ENCODE measurements at regions not wholly inside any gene's neighbourhood (a gene's known extent, or its start where the extent isn't known, plus 50 kb on each side); places are given as distances from the start of the nearest gene placed in this dataset.

- TF ChIP-seq, protein P1, sequence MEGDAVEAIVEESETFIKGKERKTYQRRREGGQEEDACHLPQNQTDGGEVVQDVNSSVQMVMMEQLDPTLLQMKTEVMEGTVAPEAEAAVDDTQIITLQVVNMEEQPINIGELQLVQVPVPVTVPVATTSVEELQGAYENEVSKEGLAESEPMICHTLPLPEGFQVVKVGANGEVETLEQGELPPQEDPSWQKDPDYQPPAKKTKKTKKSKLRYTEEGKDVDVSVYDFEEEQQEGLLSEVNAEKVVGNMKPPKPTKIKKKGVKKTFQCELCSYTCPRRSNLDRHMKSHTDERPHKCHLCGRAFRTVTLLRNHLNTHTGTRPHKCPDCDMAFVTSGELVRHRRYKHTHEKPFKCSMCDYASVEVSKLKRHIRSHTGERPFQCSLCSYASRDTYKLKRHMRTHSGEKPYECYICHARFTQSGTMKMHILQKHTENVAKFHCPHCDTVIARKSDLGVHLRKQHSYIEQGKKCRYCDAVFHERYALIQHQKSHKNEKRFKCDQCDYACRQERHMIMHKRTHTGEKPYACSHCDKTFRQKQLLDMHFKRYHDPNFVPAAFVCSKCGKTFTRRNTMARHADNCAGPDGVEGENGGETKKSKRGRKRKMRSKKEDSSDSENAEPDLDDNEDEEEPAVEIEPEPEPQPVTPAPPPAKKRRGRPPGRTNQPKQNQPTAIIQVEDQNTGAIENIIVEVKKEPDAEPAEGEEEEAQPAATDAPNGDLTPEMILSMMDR (IDR thresholded peaks at IDR 0.05; ENCODE audit: borderline replicate concordance) = no peak
- no peaks in the 10 kb centered on the region for H3K27me3 ChIP-seq (ENCODE audit: low read depth)
These were observed 257.5 kb upstream of the CDH18 start for GRCh38 chr5:20245432-20245974.

DNA sequence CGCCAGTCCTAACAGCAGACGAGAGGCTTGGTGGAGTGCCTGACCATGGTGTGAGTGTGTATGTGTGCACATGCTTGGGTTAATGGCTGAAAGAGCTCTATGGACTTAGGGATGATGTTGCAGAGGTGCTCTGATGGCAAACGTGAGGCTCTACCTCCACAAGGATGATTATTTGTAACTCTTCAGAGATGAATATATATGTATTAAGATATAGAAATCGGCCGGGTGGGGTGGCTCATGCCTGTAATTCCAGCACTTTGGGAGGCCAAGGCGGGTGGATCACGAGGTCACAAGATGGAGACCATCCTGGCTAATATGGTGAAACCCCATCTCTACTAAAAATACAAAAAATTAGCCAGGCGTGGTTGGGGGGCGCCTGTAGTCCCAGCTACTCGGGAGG, 253.4 kb upstream of the CDH18 start:
- no peak for DNase-seq
- Histone ChIP-seq H3K9me3 (replicated peaks) (peaks cover 19% of the 10 kb centered on the region), H3K27ac (replicated peaks) (no peak overlapping the region), H3K27me3 (ENCODE audit: low read depth) (no peaks in the 10 kb centered on the region), H3K4me1 (no peaks in the 10 kb centered on the region), H3K4me3 (no peak overlapping the region), H3K36me3 (no peaks in the 10 kb centered on the region)
- TF ChIP-seq, protein P1 (IDR thresholded peaks at IDR 0.05; ENCODE audit: borderline replicate concordance) = no peak
- intact Hi-C loops (cut with micrococcal nuclease) = no loop called here

More at GRCh38 chr5:20245432-20245974, 257.5 kb upstream of the CDH18 start:
- Histone ChIP-seq H3K4me3 (no peak overlapping the region), H3K36me3 (no peaks in the 10 kb centered on the region), H3K9me3 (replicated peaks) (peaks cover 17% of the 10 kb centered on the region), H3K27ac (replicated peaks) (no peak overlapping the region), H3K4me1 (no peaks in the 10 kb centered on the region)
- no peak for DNase-seq
- intact Hi-C loops (cut with micrococcal nuclease) = no loop called here

- Histone ChIP-seq H3K27ac (replicated peaks) (no peak overlapping the region), H3K4me3 (no peak overlapping the region), H3K36me3 (no peaks in the 10 kb centered on the region), H3K4me1 (no peaks in the 10 kb centered on the region), H3K9me3 (replicated peaks) (peaks cover 12% of the 10 kb centered on the region), H3K27me3 (ENCODE audit: low read depth) (no peaks in the 10 kb centered on the region)
- intact Hi-C loops (cut with micrococcal nuclease) = no loop called here
- TF ChIP-seq, protein P1 (IDR thresholded peaks at IDR 0.05; ENCODE audit: borderline replicate concordance) = no peak
- DNase-seq = no peak
These were observed 243.0 kb upstream of the CDH18 start for GRCh38 chr5:20231040-20231439.

- Histone ChIP-seq H3K27ac (replicated peaks) (no peak overlapping the region), H3K36me3 (no peaks in the 10 kb centered on the region), H3K9me3 (replicated peaks) (peaks cover 10% of the 10 kb centered on the region), H3K27me3 (ENCODE audit: low read depth) (no peaks in the 10 kb centered on the region), H3K4me1 (no peaks in the 10 kb centered on the region), H3K4me3 (no peak overlapping the region)
- intact Hi-C loops (cut with micrococcal nuclease) = no loop called here
- TF ChIP-seq, protein P1 (IDR thresholded peaks at IDR 0.05; ENCODE audit: borderline replicate concordance) = no peak
- DNase-seq = no peak
These were observed 242.0 kb upstream of the CDH18 start for GRCh38 chr5:20230010-20230409.

GRCh38 chr5:20229303-20230005, 241.5 kb upstream of the CDH18 start:
- no peaks in the 10 kb centered on the region for H3K4me1 ChIP-seq
- H3K27me3 ChIP-seq (ENCODE audit: low read depth) = no peaks in the 10 kb centered on the region
- peaks cover 10% of the 10 kb centered on the region for H3K9me3 ChIP-seq (replicated peaks)
- H3K36me3 ChIP-seq = no peaks in the 10 kb centered on the region
- intact Hi-C loops (cut with micrococcal nuclease) = no loop called here
- DNase-seq = no peak
- H3K27ac ChIP-seq (replicated peaks) = no peak overlapping the region
- H3K4me3 ChIP-seq = no peak overlapping the region
- TF ChIP-seq, protein P1 (IDR thresholded peaks at IDR 0.05; ENCODE audit: borderline replicate concordance) = no peak
